HG03108 (cell line): ENCODE measurements at regions not wholly inside any gene's neighbourhood (a gene's known extent, or its start where the extent isn't known, plus 50 kb on each side); places are given as distances from the start of the nearest gene placed in this dataset.

Source experiments
- ATAC-seq: cut with Tn5 transposase; IDR thresholded peaks from one replicate; pipeline ENCODE4 v1.9.1; 2021; ENCODE audit warnings: moderate library complexity; ENCODE audit not compliant: unreplicated experiment

DNA sequence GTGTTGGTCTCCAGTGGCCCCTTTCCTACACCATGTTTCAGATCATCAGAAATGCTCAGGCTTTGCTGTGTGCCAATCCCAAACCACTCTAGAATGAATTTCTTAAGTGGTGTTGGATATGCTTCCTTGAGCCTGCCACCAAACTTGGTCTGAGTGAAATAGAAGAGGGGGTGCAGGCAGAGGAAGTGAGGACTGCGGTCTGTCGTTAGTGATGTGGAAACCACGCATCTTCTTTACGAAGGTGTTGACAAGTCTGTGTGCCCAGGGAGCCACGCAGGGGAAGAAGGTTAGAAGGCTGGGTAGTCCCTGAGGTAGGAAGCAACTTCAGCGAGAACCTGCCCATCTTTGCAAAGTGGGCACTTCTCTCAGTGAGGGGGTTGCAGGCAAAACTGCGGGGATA lies 187.4 kb upstream of the NAV2 start:
- no peak for ATAC-seq

DNA sequence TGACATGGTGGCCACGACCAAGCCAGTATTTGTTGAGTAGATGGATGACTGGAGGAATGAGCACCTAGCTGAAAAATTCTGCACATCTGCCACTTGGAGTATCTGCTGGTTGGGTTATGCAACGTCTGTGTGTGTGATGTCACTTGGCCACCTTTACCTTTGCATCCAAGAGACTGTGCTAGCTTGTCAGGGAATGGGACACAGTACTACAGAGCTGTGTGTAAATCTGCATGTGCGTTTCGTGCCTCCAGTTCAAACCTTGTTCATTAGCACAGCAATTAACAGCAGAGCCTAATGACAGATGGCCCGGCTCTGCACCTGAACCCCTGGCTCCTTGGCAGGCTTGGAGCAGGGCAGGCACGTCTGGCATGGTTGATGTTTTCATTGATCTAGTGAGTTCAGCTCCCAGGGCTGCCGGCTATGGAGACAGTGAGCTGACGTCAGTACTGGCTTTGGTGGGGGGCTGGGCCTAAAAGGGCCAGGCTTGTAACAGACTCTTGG lies 188.4 kb upstream of the NAV2 start:
- no peak for ATAC-seq

DNA sequence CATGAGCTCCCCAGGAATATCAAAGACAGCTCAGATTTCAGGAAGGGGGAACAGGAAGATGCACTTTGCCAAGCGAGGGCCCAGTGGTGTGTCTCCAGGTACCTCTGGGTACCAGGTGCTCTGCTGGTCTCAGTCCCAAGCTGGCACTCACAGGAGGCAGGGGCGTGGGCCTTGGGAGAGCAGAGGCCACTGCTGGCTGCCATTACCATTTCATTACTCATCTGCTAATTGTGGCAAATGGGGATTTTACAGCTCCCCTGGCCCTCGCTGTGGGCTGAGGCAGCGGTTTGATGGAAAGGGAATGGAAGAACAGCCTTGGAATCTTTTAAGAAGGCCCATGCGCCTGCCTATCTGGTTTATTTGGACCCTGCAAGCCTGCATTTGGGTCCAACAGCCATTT lies 192.0 kb upstream of the NAV2 start:
- no peak for ATAC-seq

DNA sequence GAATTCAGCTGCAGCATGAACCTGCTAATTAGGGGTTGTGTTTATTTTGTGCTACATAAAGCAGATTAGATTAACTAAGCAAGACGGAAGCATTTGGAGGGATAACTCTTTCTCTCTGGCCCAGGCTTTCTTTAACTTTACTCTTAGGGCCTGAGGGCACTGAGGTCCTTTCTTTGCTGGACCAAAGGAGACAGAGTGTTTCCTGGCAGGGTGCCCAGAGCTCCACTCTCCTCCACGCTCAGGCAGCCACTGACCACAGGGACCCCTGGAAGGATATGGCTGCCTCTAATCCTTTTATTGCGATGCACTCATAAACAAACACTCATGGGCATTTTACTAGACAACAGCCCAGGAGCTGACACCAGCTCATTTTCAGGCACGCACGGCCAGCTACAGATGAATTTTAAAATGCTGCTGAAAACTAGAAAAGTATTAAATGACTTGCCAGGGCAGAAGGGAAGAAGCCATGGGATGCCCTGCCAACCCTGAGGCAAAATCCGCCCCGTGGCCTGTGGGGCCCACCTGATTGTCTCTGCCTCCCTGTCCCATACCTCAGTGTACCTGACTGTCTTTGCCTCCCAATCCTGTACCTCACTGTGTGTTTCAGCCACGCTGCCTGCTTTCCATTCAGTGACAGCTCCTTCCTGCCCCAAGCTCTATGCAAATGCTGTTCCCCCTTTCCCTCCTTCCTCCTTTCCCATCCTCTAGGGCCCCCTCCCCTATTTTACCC lies 192.6 kb upstream of the NAV2 start:
- ATAC-seq: no peak

DNA sequence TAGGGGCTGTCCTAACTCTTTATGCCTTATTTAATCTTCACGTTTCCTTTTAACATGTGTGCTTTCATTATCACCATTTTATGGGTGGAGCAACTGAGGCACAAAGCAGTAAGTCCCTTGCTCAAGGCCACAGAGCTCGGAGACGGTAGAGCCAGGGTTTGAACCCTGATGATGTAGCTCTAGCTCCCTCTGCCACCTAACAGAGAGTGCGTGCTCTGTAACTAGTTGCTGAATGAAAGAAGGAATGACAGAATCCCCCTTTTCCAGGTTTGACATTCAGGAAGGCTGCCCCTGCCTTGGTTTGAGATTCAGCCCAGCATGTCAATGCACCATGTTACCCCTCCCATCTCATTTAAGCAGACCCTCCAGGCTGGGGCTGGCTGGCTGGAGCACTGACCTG lies 193.3 kb upstream of the NAV2 start:
- ATAC-seq: no peak

DNA sequence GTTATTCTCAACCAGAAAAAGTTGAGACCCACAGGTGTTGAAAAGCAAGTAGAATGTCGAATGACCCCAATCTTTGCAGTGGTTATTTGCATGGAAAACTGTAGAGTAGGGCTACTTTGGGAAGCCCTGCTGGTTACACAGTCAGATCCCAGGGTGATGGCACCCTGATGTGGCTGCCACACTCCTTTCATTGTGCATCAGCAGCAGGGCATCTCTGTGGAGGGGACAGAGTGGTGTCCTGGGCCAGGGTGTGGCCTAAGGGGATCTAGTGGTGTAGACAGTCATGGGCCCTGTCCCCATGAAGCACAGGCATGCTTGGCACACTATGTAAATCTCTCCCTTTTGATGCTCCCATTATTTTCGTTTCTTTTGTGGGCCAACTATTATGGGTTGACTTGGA lies 199.4 kb upstream of the NAV2 start:
- ATAC-seq: no peak

DNA sequence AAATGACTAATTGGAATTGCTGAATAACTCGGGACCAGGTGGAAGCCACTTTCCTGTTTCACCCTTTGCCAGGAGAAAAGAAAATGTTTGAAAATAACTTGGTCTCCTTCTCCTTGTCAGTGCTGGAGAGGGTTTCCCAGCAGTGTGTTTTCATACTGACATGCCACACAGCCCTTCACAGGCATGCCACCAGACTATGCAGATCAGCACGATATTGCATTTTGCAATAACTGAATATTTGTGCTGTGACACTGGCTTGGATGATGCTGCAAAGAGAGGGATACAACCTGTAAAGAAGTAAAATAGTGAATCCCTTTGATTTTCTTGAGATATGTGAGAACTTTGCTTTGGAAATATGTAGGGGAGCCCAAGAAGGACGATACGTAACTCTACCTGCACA lies 200.0 kb upstream of the NAV2 start:
- no peak for ATAC-seq

DNA sequence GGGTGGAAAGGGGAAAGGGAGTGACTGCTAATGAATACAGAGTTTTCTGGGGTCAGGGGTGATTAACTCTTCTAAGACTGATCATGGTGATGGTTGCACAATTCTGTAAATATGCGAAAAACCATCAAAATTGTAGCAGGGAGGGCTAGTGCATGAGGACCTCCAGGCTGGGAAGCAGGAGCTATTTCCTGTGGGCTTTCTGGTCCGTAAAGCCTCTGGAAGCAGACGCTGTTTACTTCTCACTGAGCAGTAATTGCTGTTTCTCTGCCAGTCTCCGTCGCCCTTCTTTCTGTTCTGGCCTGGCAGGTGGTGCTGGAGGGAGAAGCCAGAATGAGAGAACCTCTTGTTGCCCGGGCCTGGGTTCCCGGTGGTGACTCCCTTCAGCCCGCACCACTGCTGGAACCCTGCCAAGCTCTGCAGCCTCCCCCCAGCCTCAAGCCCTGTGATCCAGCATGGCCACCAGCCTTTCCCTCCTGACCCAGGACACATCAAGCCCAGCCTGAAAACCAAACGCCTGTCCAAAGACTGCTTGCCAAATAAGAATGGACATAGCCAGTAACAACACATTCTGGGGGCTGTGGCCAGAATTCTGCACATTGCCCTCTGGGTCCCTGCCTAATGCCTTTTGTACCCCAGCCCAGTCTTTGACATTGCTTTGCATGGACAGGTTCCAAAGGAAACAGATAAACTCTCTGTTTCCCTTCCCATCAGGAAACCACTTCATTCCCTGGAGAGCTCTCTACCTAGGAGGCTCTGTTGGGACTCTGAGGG lies 201.0 kb upstream of the NAV2 start:
- no peak for ATAC-seq

DNA sequence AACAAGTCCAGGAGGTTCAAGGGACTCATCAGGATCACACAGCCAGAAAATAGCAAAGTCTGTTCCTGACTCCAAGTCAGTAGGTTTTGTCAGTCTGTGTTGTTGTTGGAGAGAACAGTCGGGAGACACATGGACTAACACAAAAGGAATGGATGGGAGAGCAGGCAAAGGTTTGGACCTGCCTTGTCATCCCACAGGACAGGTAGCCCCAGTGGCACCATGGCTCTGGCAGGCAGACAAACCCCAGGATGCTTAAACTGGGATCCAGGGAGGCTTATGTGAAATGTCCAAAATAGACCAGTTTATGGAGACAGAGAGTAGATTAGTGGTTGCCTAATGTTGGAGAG lies 201.6 kb upstream of the NAV2 start:
- no peak for ATAC-seq

DNA sequence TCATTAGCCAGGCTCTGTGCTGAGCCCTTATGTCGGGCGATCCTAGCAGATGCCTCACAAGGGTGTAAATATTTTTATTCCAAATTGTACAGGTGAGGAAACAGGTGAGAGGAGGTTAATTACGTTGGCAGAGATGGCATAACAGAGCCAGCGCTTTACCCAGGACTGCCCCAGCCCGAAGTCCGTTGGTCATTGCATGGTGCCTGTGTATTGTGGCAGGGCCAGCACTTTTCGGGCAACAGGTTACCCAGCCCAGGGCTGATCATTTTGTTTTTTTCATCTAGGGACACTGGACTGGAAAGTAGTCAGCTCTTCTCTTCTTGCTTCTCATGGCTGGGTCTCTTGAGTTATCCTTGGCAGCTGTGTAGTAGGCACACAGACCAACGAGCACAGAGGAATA lies 202.2 kb upstream of the NAV2 start:
- ATAC-seq: no peak

DNA sequence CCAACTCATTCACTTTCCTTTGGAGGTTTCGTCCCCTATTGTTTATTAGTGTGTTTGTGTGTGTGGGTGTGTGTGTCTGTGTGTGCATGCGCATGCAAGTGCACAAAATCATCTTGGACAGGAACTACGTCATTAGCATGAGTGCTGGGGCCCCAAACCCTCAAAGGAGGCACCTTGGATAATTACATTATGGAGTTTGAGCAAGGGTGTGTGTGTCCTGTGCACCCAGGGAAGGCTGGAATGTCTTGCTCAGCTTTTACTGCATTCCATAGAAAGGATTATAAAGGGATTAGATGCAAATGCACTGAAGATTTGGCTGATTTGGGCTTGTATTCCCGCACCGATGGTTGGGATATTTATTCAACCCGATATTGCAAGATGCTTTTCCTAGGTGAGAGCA lies 203.4 kb upstream of the NAV2 start:
- ATAC-seq: no peak

DNA sequence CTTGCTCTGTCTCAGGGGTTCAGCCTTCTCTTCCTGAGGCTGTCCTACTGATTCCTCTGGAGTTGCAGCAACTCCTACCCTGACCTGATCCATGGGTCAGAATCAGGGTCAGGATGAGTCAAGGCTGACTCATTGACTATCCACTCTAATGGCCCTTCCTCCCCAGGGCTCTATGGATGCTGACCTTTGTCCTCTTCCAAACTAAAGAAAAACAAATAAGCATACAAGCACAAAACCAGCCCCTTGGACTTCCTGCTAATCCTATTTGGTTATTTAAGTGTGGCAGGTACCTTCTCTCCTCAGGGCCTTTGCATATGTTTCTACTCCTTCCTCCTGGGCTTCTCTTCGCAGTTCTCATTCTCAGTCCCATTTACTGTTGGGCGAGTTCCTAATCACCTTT lies 204.5 kb upstream of the NAV2 start:
- no peak for ATAC-seq

DNA sequence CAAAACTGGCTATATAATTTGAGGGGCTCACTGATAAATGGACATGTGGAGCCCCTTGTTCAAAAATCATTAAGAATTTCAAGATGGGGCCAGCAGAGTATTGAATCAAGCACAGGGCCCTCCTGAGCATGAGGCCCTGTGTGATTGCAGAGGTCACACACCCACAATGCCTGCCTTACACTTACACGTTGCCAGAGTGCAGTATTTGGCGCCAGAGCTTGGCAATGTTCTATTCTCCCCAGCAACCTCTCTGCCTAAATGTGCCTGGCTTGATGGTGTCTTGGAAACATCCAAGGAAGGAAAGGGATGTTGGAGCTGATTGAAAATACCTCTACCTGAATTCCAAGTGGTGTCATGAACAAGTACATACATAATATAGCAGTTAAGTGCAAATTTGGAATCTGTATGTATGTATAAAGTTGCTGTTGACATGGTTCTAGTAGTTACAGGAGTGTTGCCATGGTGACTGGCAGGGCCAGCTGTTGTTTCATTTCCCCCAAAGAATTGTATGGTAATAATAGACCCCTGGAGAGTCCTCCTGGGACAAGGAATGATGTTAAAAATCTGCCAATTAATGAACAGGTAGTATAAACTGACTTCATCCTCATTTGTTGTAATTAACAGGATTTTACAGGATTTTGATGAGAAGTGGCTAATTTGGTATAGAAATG lies 205.7 kb upstream of the NAV2 start:
- no peak for ATAC-seq

DNA sequence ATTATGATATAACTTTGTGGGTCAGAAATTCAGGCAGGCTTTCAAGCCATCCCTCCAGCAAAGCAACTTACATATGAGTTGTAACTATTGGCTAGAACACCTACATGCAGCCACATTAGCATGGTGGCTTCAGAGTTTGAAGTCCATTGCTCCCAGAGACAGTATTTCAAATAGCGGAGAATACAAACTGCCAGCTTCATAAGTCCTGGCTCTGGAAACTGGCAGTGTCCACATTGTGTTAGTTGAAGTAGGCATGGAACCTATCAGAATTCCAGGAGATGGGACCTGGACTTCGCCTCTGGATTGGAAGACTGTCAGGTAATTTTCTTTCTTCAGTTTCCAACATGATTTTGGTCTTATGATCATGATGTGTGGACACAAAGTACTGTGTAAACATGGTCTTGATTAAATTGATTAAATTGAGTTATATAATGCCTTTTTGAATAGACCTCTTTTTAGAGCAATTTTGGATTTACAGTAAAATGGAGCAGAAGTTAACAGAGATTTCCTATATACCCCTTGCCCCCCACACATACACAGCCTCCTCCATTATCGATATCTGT lies 209.9 kb upstream of the NAV2 start:
- ATAC-seq: no peak

DNA sequence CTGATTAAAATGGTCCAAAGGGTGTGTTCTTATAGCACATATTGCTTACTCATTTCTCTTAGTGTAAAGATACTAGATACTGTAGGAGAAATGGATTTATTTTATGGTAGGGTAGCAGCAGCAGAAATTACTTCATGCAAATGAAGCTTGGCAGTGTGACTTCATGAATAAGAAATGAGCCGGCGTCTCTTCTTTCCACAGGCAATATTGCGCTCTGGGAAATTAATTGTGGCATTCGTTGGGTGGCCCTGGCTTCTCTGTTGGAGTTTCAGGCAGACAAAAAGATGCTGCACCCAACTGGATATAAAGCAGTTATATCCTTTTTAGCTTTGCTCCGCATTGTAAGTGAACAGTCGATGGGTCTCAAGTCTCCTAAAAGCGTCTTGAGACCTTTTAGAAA lies 211.0 kb upstream of the NAV2 start:
- ATAC-seq: no peak

DNA sequence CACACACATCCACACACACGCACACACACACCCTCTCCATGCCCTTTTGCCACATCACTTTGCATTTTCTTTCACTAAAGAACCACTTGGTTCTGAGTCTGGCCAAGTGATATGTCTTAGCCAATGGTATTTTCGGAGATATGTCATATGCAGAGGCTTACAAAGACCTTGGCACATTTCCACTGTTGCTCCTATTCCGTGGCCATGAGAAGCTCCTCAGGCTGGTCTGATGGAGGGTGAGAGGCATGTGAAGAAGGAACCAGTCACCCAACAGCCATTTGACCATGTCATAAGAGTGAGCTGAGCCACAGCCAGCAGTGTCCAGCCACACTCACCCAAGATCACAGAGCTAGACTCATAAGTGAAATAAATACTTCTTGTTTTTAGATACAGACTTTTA lies 212.6 kb upstream of the NAV2 start:
- ATAC-seq: no peak

DNA sequence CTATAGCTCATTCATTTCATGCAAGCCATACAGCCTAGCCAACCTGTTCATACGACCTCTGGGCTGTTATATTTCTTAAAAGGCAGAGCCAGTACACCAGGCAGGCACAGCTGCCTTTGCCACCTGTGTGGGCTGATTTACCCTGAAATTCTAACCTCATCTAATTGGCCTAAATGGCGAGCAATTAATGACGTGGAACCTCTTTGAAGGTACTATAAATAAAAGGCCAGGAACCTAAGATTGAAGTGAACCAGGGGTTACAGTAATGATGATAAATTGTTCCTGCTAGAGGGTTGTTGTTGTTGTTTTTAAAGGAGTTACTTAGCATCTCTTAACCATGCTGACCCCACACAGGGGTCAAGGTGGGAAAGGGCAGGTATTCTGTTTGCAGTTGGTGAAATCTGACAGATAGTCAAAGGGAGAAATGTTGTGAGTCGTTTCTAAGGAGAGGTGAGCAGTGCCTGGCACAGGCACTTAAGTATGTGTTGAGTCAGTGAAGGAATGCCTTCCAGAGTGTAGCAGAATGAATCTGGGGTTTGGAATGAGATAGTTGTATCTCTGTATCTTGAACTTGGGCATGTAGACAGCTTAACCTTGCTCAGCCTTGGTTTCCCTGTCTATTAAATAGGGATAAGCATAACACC lies 213.5 kb upstream of the NAV2 start:
- no peak for ATAC-seq

DNA sequence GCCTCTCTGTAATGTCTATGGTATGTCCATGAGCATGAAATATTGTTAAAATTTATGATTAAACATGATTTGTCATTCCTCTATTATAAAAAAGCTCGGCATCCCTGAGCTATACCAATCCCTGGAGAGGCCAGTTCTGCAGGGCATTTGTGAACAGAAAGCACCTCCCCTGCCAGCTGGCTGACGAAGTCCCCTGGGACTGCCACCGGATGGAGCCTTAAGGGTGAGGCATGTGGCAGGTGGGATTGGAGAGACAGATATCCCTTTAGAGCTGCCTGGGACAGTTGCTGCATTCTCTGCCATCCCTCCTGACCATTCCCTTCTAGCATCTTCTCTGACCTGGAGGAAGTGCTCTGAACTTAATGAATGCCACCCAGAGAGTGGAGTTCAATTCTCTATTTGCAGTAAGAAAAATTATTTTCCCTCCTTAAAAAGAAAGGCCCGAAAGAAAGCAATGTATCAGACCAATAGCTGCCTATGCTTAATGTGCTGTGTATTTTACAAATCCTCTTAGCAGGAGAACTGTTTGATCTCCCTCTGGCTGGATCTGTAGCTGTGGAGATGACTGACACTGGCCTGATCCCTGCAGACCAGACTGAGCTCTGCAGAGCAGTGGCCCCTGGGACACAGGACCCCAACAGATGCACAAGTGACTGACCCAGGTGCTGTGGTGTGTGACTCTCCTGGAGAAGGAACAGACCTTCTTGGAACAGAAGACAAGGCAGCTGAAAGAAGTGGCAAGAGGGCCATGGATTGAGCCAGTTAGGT lies 219.0 kb upstream of the NAV2 start:
- ATAC-seq: no peak

DNA sequence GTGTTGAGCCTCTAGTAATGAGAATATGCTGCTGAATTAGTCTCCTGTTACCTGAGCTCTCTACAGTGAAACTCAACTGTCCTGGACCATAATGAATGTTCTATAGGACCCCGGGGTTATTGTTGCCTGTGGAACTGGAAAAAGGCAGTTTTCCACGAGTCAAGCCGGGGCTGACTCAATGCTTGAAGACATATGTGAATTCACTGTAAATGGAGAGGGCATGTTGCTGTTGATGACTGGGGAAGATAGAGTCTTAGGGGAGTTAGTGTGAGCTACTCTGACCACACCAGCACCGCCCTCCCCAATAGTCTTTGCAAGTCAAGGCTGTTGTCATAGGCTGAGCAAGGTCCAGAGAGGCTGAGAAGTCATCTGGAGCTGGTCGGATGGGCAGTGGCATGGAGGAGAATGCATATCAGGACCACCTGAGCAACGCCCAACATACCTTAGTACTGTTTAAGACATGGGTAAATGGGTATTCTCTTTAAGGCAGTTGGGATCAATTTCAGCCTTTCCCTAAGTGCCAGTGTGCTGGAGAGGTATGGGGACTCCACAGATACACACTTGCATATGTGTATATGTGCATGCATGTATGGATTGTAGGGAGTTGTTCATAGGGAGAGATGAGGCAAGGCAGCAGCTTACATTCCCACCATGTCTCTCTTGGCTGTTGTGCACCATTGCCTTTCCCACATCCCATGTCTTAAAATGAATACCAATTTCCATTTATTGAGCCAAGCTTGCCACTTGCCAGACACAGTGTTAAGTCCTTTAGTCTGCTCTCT lies 230.1 kb upstream of the NAV2 start:
- no peak for ATAC-seq

DNA sequence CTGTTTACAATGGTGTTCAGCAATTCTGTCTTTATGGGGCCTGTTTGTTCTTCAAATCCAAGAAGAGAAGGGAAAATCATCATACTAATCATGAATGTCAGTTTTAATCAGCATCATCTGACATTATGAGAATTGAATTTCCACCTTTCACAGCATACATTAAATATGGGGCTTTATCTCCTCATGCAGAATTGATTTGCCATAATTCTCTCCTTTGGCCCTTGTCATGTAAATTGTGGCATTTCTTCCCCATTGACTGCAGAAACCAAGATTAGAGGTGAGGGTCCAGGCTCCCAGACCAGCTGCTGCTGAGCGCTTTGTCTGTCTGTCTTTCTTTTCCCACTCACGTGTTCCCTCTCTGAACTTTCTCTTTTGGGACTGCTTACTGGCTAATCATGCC lies 232.1 kb upstream of the NAV2 start:
- ATAC-seq: no peak
